ENCODE measurements at regions not wholly inside any gene's neighbourhood (a gene's known extent, or its start where the extent isn't known, plus 50 kb on each side); places are given as distances from the start of the nearest gene placed in this dataset.

DNA sequence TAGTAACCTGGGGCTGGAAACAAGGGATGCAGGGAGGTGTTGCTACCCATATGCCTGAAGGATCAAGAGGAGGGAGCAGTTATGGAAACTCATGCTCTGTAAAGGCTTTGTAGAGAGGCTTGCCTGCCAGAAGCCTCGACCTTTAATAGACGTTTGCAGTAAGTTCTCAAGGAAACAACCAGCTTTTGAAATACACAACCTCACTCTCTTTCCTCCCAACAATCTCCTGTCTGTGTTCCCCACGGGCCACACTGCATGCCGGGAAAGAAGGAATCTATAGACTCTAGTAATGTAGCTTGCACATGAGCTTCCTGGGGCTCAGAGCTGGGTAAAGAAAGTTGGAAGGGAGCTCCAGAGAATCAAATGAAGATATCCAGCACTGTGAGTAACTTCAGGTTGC lies 101.6 kb upstream of the PACRGL start:
- TF ChIP-seq, protein P1, sequence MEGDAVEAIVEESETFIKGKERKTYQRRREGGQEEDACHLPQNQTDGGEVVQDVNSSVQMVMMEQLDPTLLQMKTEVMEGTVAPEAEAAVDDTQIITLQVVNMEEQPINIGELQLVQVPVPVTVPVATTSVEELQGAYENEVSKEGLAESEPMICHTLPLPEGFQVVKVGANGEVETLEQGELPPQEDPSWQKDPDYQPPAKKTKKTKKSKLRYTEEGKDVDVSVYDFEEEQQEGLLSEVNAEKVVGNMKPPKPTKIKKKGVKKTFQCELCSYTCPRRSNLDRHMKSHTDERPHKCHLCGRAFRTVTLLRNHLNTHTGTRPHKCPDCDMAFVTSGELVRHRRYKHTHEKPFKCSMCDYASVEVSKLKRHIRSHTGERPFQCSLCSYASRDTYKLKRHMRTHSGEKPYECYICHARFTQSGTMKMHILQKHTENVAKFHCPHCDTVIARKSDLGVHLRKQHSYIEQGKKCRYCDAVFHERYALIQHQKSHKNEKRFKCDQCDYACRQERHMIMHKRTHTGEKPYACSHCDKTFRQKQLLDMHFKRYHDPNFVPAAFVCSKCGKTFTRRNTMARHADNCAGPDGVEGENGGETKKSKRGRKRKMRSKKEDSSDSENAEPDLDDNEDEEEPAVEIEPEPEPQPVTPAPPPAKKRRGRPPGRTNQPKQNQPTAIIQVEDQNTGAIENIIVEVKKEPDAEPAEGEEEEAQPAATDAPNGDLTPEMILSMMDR (IDR thresholded peaks at IDR 0.05) = no peak
- TF ChIP-seq POLR2A (IDR thresholded peaks at IDR 0.05) = no peak
